CD4-positive, alpha-beta T cell treated with Interferon gamma for 1 hour (primary cell): ENCODE measurements at regions not wholly inside any gene's neighbourhood (a gene's known extent, or its start where the extent isn't known, plus 50 kb on each side); places are given as distances from the start of the nearest gene placed in this dataset.
A peak's percentile ranks its signal among the peaks of the same experiment; 100 is the strongest.
"Not testable (repeated sequence)": the region's sequence is repeated elsewhere in the genome, so short reads cannot be mapped to it uniquely, and the experiment has no call there.

Source experiments
- DNase-seq: peaks from one replicate; pipeline ENCODE4 v3.0.0-alpha.2; 2020

- no peak for DNase-seq
Observed at GRCh38 chr2:234181121-234181520, 130.6 kb downstream of the SPP2 start.

GRCh38 chr2:234179031-234179363 is 128.5 kb downstream of the SPP2 start:
- no peak for DNase-seq

- DNase-seq: no peak
Observed at GRCh38 chr2:234178330-234179030, 128.0 kb downstream of the SPP2 start.

- no peak for DNase-seq
Observed at GRCh38 chr2:234175649-234176048, 125.1 kb downstream of the SPP2 start.

- no peak for DNase-seq
Observed at GRCh38 chr2:234174742-234175141, 124.2 kb downstream of the SPP2 start.

GRCh38 chr2:234172532-234172931 is 122.0 kb downstream of the SPP2 start:
- no peak for DNase-seq

- DNase-seq: no peak
Observed at GRCh38 chr2:234172066-234172465, 121.6 kb downstream of the SPP2 start.

GRCh38 chr2:234171666-234172065 is 121.2 kb downstream of the SPP2 start:
- DNase-seq: no peak

GRCh38 chr2:234169674-234170073 is 119.2 kb downstream of the SPP2 start:
- no peak for DNase-seq

GRCh38 chr2:234168605-234169570 is 118.4 kb downstream of the SPP2 start:
- DNase-seq: not testable (repeated sequence)

- no peak for DNase-seq
Observed at GRCh38 chr2:234166531-234166930, 116.0 kb downstream of the SPP2 start.

- no peak for DNase-seq
Observed at GRCh38 chr2:234165421-234165820, 114.9 kb downstream of the SPP2 start.

- peak; percentile 77 for DNase-seq
Observed at GRCh38 chr2:234164493-234165413, 114.3 kb downstream of the SPP2 start.

- DNase-seq: no peak
Observed at GRCh38 chr2:234163510-234164045, 113.1 kb downstream of the SPP2 start.

GRCh38 chr2:234162861-234163260 is 112.4 kb downstream of the SPP2 start:
- no peak for DNase-seq

GRCh38 chr2:234161932-234162331 is 111.4 kb downstream of the SPP2 start:
- DNase-seq: no peak

- DNase-seq: no peak
Observed at GRCh38 chr2:234158812-234159211, 108.3 kb downstream of the SPP2 start.

- DNase-seq: no peak
Observed at GRCh38 chr2:234157817-234158588, 107.5 kb downstream of the SPP2 start.

GRCh38 chr2:234156326-234156725 is 105.8 kb downstream of the SPP2 start:
- no peak for DNase-seq

GRCh38 chr2:234152835-234153234 is 102.3 kb downstream of the SPP2 start:
- DNase-seq: not testable (repeated sequence)

GRCh38 chr2:234147335-234147861 is 96.9 kb downstream of the SPP2 start:
- no peak for DNase-seq
